HG02973 (cell line): ENCODE measurements at regions not wholly inside any gene's neighbourhood (a gene's known extent, or its start where the extent isn't known, plus 50 kb on each side); places are given as distances from the start of the nearest gene placed in this dataset.

ENCODE experiments used
- ATAC-seq: cut with Tn5 transposase; IDR thresholded peaks from one replicate; pipeline ENCODE4 v1.9.1; 2021; ENCODE audit warnings: moderate library complexity; ENCODE audit not compliant: unreplicated experiment

GRCh38 chr9:129335464-129336129 is 157.5 kb upstream of the IER5L start:
- no peak for ATAC-seq

- no peak for ATAC-seq
Observed at GRCh38 chr9:129334105-129334935, 156.3 kb upstream of the IER5L start.

- no peak for ATAC-seq
Observed at GRCh38 chr9:129333617-129334104, 155.6 kb upstream of the IER5L start.

GRCh38 chr9:129332581-129332980 is 154.5 kb upstream of the IER5L start:
- no peak for ATAC-seq

- no peak for ATAC-seq
Observed at GRCh38 chr9:129331772-129332500, 153.9 kb upstream of the IER5L start.

- ATAC-seq: no peak
Observed at GRCh38 chr9:129331493-129331765, 153.4 kb upstream of the IER5L start.

GRCh38 chr9:129330711-129331492 is 152.8 kb upstream of the IER5L start:
- no peak for ATAC-seq

- no peak for ATAC-seq
Observed at GRCh38 chr9:129328355-129329042, 150.4 kb upstream of the IER5L start.

GRCh38 chr9:129327552-129328328 is 149.7 kb upstream of the IER5L start:
- ATAC-seq: no peak

GRCh38 chr9:129326061-129327005 is 148.3 kb upstream of the IER5L start:
- no peak for ATAC-seq

GRCh38 chr9:129324808-129325502 is 146.9 kb upstream of the IER5L start:
- ATAC-seq: no peak

- no peak for ATAC-seq
Observed at GRCh38 chr9:129323999-129324553, 146.0 kb upstream of the IER5L start.

- no peak for ATAC-seq
Observed at GRCh38 chr9:129323376-129323998, 145.4 kb upstream of the IER5L start.

GRCh38 chr9:129322641-129323375 is 144.7 kb upstream of the IER5L start:
- ATAC-seq: no peak

GRCh38 chr9:129322022-129322621 is 144.1 kb upstream of the IER5L start:
- ATAC-seq: no peak
